ENCODE measurements at regions not wholly inside any gene's neighbourhood (a gene's known extent, or its start where the extent isn't known, plus 50 kb on each side); places are given as distances from the start of the nearest gene placed in this dataset.

- TF ChIP-seq, protein P1, sequence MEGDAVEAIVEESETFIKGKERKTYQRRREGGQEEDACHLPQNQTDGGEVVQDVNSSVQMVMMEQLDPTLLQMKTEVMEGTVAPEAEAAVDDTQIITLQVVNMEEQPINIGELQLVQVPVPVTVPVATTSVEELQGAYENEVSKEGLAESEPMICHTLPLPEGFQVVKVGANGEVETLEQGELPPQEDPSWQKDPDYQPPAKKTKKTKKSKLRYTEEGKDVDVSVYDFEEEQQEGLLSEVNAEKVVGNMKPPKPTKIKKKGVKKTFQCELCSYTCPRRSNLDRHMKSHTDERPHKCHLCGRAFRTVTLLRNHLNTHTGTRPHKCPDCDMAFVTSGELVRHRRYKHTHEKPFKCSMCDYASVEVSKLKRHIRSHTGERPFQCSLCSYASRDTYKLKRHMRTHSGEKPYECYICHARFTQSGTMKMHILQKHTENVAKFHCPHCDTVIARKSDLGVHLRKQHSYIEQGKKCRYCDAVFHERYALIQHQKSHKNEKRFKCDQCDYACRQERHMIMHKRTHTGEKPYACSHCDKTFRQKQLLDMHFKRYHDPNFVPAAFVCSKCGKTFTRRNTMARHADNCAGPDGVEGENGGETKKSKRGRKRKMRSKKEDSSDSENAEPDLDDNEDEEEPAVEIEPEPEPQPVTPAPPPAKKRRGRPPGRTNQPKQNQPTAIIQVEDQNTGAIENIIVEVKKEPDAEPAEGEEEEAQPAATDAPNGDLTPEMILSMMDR (IDR thresholded peaks at IDR 0.05; ENCODE audit: insufficient read depth, missing control alignments), result no peak
- DNase-seq (ENCODE audit: insufficient read length, low spot score) (no peak), FAIRE-seq (no peak)
Measured at GRCh38 chr2:188235364-188235763, 56.3 kb upstream of the GULP1 start.

- TF ChIP-seq, protein P1 (IDR thresholded peaks at IDR 0.05; ENCODE audit: insufficient read depth, missing control alignments), result no peak
- DNase-seq (ENCODE audit: insufficient read length, low spot score) (no peak), FAIRE-seq (no peak)
Measured at GRCh38 chr2:188238386-188238785, 53.3 kb upstream of the GULP1 start.
